ENCODE measurements at regions not wholly inside any gene's neighbourhood (a gene's known extent, or its start where the extent isn't known, plus 50 kb on each side); places are given as distances from the start of the nearest gene placed in this dataset.

- Histone ChIP-seq H3K9ac (ENCODE audit: low read depth in 1 of 3, low read length in 3 of 3) (peak overlapping the region; percentile 95 to 99 (median 97)), H3K9me3 (ENCODE audit: control insufficient read depth in 3 of 3, low read length in 3 of 3) (no peaks in the 10 kb centered on the region), H3K36me3 (ENCODE audit: control insufficient read depth in 3 of 3, insufficient read depth in 3 of 3, low read length in 3 of 3) (no peaks in the 10 kb centered on the region), H3K4me1 (ENCODE audit: control insufficient read depth in 3 of 3, insufficient read depth in 3 of 3, low read length in 3 of 3) (peaks cover 57 to 79% (median 66%) of the 10 kb centered on the region in 3 donors), H3K4me3 (ENCODE audit: low read length in 3 of 3) (peak overlapping the region; percentile 52 to 75 (median 61)), H3K27me3 (ENCODE audit: control insufficient read depth in 3 of 3, insufficient read depth in 3 of 3, low read length in 3 of 3) (no peaks in the 10 kb centered on the region), H3K27ac (ENCODE audit: low read depth, low read length) (peak overlapping the region; percentile 98)
Observed at GRCh38 chr22:46064966-46065666, 85.2 kb upstream of the PPARA start.

- peak overlapping the region; percentile 95 to 99 (median 97) for H3K9ac ChIP-seq (ENCODE audit: low read depth in 1 of 3, low read length in 3 of 3)
- H3K27ac ChIP-seq (ENCODE audit: low read depth, low read length) = peak overlapping the region; percentile 98
- peak overlapping the region; percentile 52 to 75 (median 61) for H3K4me3 ChIP-seq (ENCODE audit: low read length in 3 of 3)
- no peaks in the 10 kb centered on the region for H3K9me3 ChIP-seq (ENCODE audit: control insufficient read depth in 3 of 3, low read length in 3 of 3)
- peaks cover 57 to 74% (median 66%) of the 10 kb centered on the region in 3 donors for H3K4me1 ChIP-seq (ENCODE audit: control insufficient read depth in 3 of 3, insufficient read depth in 3 of 3, low read length in 3 of 3)
- H3K27me3 ChIP-seq (ENCODE audit: control insufficient read depth in 3 of 3, insufficient read depth in 3 of 3, low read length in 3 of 3) = no peaks in the 10 kb centered on the region
- no peaks in the 10 kb centered on the region for H3K36me3 ChIP-seq (ENCODE audit: control insufficient read depth in 3 of 3, insufficient read depth in 3 of 3, low read length in 3 of 3)
Observed at GRCh38 chr22:46065691-46066454, 84.5 kb upstream of the PPARA start.

GRCh38 chr22:46066691-46067090, 83.6 kb upstream of the PPARA start:
- Histone ChIP-seq H3K36me3 (ENCODE audit: control insufficient read depth in 3 of 3, insufficient read depth in 3 of 3, low read length in 3 of 3) (no peaks in the 10 kb centered on the region), H3K27ac (ENCODE audit: low read depth, low read length) (peak overlapping the region; percentile 98), H3K4me1 (ENCODE audit: control insufficient read depth in 3 of 3, insufficient read depth in 3 of 3, low read length in 3 of 3) (peaks cover 57 to 74% (median 66%) of the 10 kb centered on the region in 3 donors), H3K9me3 (ENCODE audit: control insufficient read depth in 3 of 3, low read length in 3 of 3) (no peaks in the 10 kb centered on the region), H3K27me3 (ENCODE audit: control insufficient read depth in 3 of 3, insufficient read depth in 3 of 3, low read length in 3 of 3) (no peaks in the 10 kb centered on the region), H3K9ac (ENCODE audit: low read depth in 1 of 3, low read length in 3 of 3) (peak overlapping the region; percentile 95 to 99 (median 97)), H3K4me3 (ENCODE audit: low read length in 3 of 3) (peak overlapping the region; percentile 23 to 75 (median 54))

GRCh38 chr22:46067159-46068111, 82.9 kb upstream of the PPARA start:
- Histone ChIP-seq H3K27ac (ENCODE audit: low read depth, low read length) (peak overlapping the region; percentile 98), H3K9me3 (ENCODE audit: control insufficient read depth in 3 of 3, low read length in 3 of 3) (no peaks in the 10 kb centered on the region), H3K4me1 (ENCODE audit: control insufficient read depth in 3 of 3, insufficient read depth in 3 of 3, low read length in 3 of 3) (peaks cover 53 to 69% (median 64%) of the 10 kb centered on the region in 3 donors), H3K27me3 (ENCODE audit: control insufficient read depth in 3 of 3, insufficient read depth in 3 of 3, low read length in 3 of 3) (no peaks in the 10 kb centered on the region), H3K9ac (ENCODE audit: low read depth in 1 of 3, low read length in 3 of 3) (peak overlapping the region; percentile 95 to 99 (median 97)), H3K4me3 (ENCODE audit: low read length in 3 of 3) (peak overlapping the region; percentile 23 to 75 (median 54)), H3K36me3 (ENCODE audit: control insufficient read depth in 3 of 3, insufficient read depth in 3 of 3, low read length in 3 of 3) (peaks cover 0 to 4% (median 0%) of the 10 kb centered on the region in 3 donors)

GRCh38 chr22:46068181-46068592, 82.1 kb upstream of the PPARA start:
- H3K4me3 ChIP-seq (ENCODE audit: low read length in 3 of 3) = peak overlapping the region; percentile 23 to 86 (median 76)
- peak overlapping the region; percentile 95 to 99 (median 97) for H3K9ac ChIP-seq (ENCODE audit: low read depth in 1 of 3, low read length in 3 of 3)
- H3K9me3 ChIP-seq (ENCODE audit: control insufficient read depth in 3 of 3, low read length in 3 of 3) = no peaks in the 10 kb centered on the region
- H3K36me3 ChIP-seq (ENCODE audit: control insufficient read depth in 3 of 3, insufficient read depth in 3 of 3, low read length in 3 of 3) = peaks cover 0 to 9% (median 0%) of the 10 kb centered on the region in 3 donors
- H3K4me1 ChIP-seq (ENCODE audit: control insufficient read depth in 3 of 3, insufficient read depth in 3 of 3, low read length in 3 of 3) = peaks cover 45 to 61% (median 59%) of the 10 kb centered on the region in 3 donors
- H3K27me3 ChIP-seq (ENCODE audit: control insufficient read depth in 3 of 3, insufficient read depth in 3 of 3, low read length in 3 of 3) = no peaks in the 10 kb centered on the region
- H3K27ac ChIP-seq (ENCODE audit: low read depth, low read length) = peak overlapping the region; percentile 98

GRCh38 chr22:46068593-46069491, 81.5 kb upstream of the PPARA start:
- Histone ChIP-seq H3K27ac (ENCODE audit: low read depth, low read length) (peak overlapping the region; percentile 98), H3K4me3 (ENCODE audit: low read length in 3 of 3) (peak overlapping the region; percentile 76 to 91 (median 86)), H3K4me1 (ENCODE audit: control insufficient read depth in 3 of 3, insufficient read depth in 3 of 3, low read length in 3 of 3) (peaks cover 42 to 59% (median 55%) of the 10 kb centered on the region in 3 donors), H3K9ac (ENCODE audit: low read depth in 1 of 3, low read length in 3 of 3) (peak overlapping the region; percentile 95 to 99 (median 97)), H3K27me3 (ENCODE audit: control insufficient read depth in 3 of 3, insufficient read depth in 3 of 3, low read length in 3 of 3) (no peaks in the 10 kb centered on the region), H3K36me3 (ENCODE audit: control insufficient read depth in 3 of 3, insufficient read depth in 3 of 3, low read length in 3 of 3) (peaks cover 0 to 14% (median 0%) of the 10 kb centered on the region in 3 donors), H3K9me3 (ENCODE audit: control insufficient read depth in 3 of 3, low read length in 3 of 3) (no peaks in the 10 kb centered on the region)

GRCh38 chr22:46069521-46070214, 80.7 kb upstream of the PPARA start:
- Histone ChIP-seq H3K9me3 (ENCODE audit: control insufficient read depth in 3 of 3, low read length in 3 of 3) (no peaks in the 10 kb centered on the region), H3K4me1 (ENCODE audit: control insufficient read depth in 3 of 3, insufficient read depth in 3 of 3, low read length in 3 of 3) (peaks cover 42 to 59% (median 54%) of the 10 kb centered on the region in 3 donors), H3K9ac (ENCODE audit: low read depth in 1 of 3, low read length in 3 of 3) (peak overlapping the region; percentile 95 to 99 (median 97)), H3K27ac (ENCODE audit: low read depth, low read length) (peak overlapping the region; percentile 98), H3K36me3 (ENCODE audit: control insufficient read depth in 3 of 3, insufficient read depth in 3 of 3, low read length in 3 of 3) (peaks cover 0 to 19% (median 0%) of the 10 kb centered on the region in 3 donors), H3K27me3 (ENCODE audit: control insufficient read depth in 3 of 3, insufficient read depth in 3 of 3, low read length in 3 of 3) (no peaks in the 10 kb centered on the region), H3K4me3 (ENCODE audit: low read length in 3 of 3) (peak overlapping the region; percentile 76 to 91 (median 86))

GRCh38 chr22:46070215-46070802, 80.0 kb upstream of the PPARA start:
- H3K27me3 ChIP-seq (ENCODE audit: control insufficient read depth in 3 of 3, insufficient read depth in 3 of 3, low read length in 3 of 3) = no peaks in the 10 kb centered on the region
- peak overlapping the region; percentile 95 to 99 (median 97) for H3K9ac ChIP-seq (ENCODE audit: low read depth in 1 of 3, low read length in 3 of 3)
- H3K36me3 ChIP-seq (ENCODE audit: control insufficient read depth in 3 of 3, insufficient read depth in 3 of 3, low read length in 3 of 3) = peaks cover 0 to 20% (median 0%) of the 10 kb centered on the region in 3 donors
- peak overlapping the region; percentile 98 for H3K27ac ChIP-seq (ENCODE audit: low read depth, low read length)
- H3K4me3 ChIP-seq (ENCODE audit: low read length in 3 of 3) = peak overlapping the region; percentile 76 to 91 (median 86)
- H3K4me1 ChIP-seq (ENCODE audit: control insufficient read depth in 3 of 3, insufficient read depth in 3 of 3, low read length in 3 of 3) = peaks cover 45 to 59% (median 54%) of the 10 kb centered on the region in 3 donors
- H3K9me3 ChIP-seq (ENCODE audit: control insufficient read depth in 3 of 3, low read length in 3 of 3) = no peaks in the 10 kb centered on the region

All from skeletal muscle tissue (tissue), 3 donors.